Ascending aorta (tissue), 2 donors: ENCODE measurements at regions not wholly inside any gene's neighbourhood (a gene's known extent, or its start where the extent isn't known, plus 50 kb on each side); places are given as distances from the start of the nearest gene placed in this dataset.

Experiments used
- DNase-seq, 2 donors: peaks; one replicate each; pipeline ENCODE4 v3.0.0-alpha.2; 2019; ENCODE audit warnings: low spot score in 2 of 2
- H3K27ac ChIP-seq, 2 donors: fragments of 200-600 bp; sonication (generic); one replicate each; pipeline ENCODE4 v1.5.1; 2016 to 2017; ENCODE audit warnings: mild to moderate bottlenecking in 1 of 2
- H3K27me3 ChIP-seq: fragments of 200-600 bp; sonication (generic); one replicate; pipeline ENCODE4 v1.5.1; 2017
- H3K36me3 ChIP-seq, 2 donors: fragments of 200-600 bp; sonication (generic); one replicate each; pipeline ENCODE4 v1.5.1; 2016
- H3K4me1 ChIP-seq, 2 donors: fragments of 200-600 bp; sonication (generic); one replicate each; pipeline ENCODE4 v1.5.1; 2016 to 2017; ENCODE audit warnings: mild to moderate bottlenecking in 1 of 2
- H3K4me3 ChIP-seq, 2 donors: fragments of 200-600 bp; sonication (generic); one replicate each; pipeline ENCODE4 v1.5.1; 2016 to 2017; ENCODE audit warnings: mild to moderate bottlenecking in 1 of 2
- H3K9me3 ChIP-seq, 2 donors: fragments of 200-600 bp; sonication (generic); one replicate each; pipeline ENCODE4 v1.5.1; 2016
- intact Hi-C: fragments of 100-400 bp; cut with DNase I; formaldehyde crosslinking; loops from one replicate; pipeline ENCODE4 v1.15.1; 2023
- TF ChIP-seq, protein P1 (sequence below), 3 experiments: fragments of 200-600 bp in 2 of 3; fragments of 450-650 bp in 1 of 3; sonication (generic) in 2 of 3; IDR thresholded peaks; one replicate each; pipeline ENCODE4 v1.5.1; 2016 to 2019; ENCODE audit warnings: antibody characterized with exemption in 3 of 3, mild to moderate bottlenecking in 1 of 3, moderate library complexity in 1 of 3

- intact Hi-C loops: no loop called here
- H3K36me3 ChIP-seq: no peaks in the 10 kb centered on the region
- DNase-seq: peak in 1 of 2 donors; percentile 71
- H3K27ac ChIP-seq: no peak overlapping the region
- TF ChIP-seq, protein P1, sequence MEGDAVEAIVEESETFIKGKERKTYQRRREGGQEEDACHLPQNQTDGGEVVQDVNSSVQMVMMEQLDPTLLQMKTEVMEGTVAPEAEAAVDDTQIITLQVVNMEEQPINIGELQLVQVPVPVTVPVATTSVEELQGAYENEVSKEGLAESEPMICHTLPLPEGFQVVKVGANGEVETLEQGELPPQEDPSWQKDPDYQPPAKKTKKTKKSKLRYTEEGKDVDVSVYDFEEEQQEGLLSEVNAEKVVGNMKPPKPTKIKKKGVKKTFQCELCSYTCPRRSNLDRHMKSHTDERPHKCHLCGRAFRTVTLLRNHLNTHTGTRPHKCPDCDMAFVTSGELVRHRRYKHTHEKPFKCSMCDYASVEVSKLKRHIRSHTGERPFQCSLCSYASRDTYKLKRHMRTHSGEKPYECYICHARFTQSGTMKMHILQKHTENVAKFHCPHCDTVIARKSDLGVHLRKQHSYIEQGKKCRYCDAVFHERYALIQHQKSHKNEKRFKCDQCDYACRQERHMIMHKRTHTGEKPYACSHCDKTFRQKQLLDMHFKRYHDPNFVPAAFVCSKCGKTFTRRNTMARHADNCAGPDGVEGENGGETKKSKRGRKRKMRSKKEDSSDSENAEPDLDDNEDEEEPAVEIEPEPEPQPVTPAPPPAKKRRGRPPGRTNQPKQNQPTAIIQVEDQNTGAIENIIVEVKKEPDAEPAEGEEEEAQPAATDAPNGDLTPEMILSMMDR (IDR thresholded peaks at IDR 0.05): no peak
- H3K9me3 ChIP-seq: no peaks in the 10 kb centered on the region
- no peaks in the 10 kb centered on the region for H3K4me1 ChIP-seq
- H3K4me3 ChIP-seq: no peak overlapping the region
- no peaks in the 10 kb centered on the region for H3K27me3 ChIP-seq
These were observed 164.3 kb downstream of the GRIN2B start for GRCh38 chr12:13817131-13817530.

DNA sequence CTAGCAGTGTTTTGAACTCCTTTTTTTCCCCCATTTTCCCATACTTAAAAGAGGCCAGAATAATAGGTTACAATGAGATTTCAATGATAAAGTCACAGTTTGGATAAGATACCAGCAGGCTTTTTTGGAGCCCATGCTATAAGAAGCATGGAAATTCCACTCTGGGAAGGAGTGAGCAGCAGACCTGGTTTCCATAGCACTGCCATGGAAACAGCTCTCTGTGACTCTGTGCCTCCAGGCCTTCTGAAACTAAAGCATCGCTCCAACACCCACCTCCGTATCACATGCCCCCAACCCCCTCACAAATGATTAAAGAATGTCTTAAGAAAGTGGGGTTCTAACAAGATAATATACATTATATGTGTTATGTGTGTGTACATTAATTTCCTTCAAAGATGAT is 165.0 kb downstream of the GRIN2B start:
- intact Hi-C loops: no loop called here
- no peak for DNase-seq
- Histone ChIP-seq H3K27me3 (no peaks in the 10 kb centered on the region), H3K27ac (no peak overlapping the region), H3K4me1 (no peaks in the 10 kb centered on the region), H3K4me3 (no peak overlapping the region), H3K9me3 (no peaks in the 10 kb centered on the region), H3K36me3 (no peaks in the 10 kb centered on the region)
- TF ChIP-seq, protein P1 (IDR thresholded peaks at IDR 0.05): no peak

GRCh38 chr12:13812168-13812567 is 169.2 kb downstream of the GRIN2B start:
- Histone ChIP-seq H3K36me3 (no peaks in the 10 kb centered on the region), H3K9me3 (no peaks in the 10 kb centered on the region), H3K4me3 (no peak overlapping the region), H3K4me1 (no peaks in the 10 kb centered on the region), H3K27ac (no peak overlapping the region), H3K27me3 (no peaks in the 10 kb centered on the region)
- DNase-seq: no peak
- TF ChIP-seq, protein P1 (IDR thresholded peaks at IDR 0.05): no peak
- intact Hi-C loops: no loop called here

DNA sequence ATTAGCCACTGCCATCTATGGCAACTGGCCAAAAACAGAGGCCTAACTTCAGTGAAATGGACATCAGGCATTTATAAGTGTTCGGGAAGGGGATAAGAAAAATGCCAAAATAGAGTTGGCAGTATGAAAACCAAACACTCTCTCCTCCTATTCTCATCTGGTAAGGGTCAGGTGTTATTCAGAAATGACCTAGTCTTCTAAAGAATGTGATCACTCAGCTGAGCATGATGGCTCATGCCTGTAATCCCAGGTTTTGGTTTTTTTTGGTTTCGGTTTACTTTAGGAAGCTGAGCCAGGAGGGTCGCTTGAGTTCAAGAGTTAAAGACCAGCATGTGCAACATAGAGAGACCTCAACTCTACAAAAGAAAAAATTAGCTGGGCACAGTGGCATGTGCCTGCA is 170.3 kb downstream of the GRIN2B start:
- H3K9me3 ChIP-seq: no peaks in the 10 kb centered on the region
- no peaks in the 10 kb centered on the region for H3K4me1 ChIP-seq
- TF ChIP-seq, protein P1 (IDR thresholded peaks at IDR 0.05): no peak
- H3K27me3 ChIP-seq: no peaks in the 10 kb centered on the region
- H3K36me3 ChIP-seq: no peaks in the 10 kb centered on the region
- intact Hi-C loops: no loop called here
- H3K4me3 ChIP-seq: no peak overlapping the region
- H3K27ac ChIP-seq: no peak overlapping the region
- DNase-seq: no peak

GRCh38 chr12:13805041-13805440 is 176.4 kb downstream of the GRIN2B start:
- H3K4me1 ChIP-seq: no peaks in the 10 kb centered on the region
- DNase-seq: no peak
- no peak overlapping the region for H3K27ac ChIP-seq
- TF ChIP-seq, protein P1 (IDR thresholded peaks at IDR 0.05): no peak
- intact Hi-C loops: no loop called here
- no peak overlapping the region for H3K4me3 ChIP-seq
- H3K9me3 ChIP-seq: no peaks in the 10 kb centered on the region
- no peaks in the 10 kb centered on the region for H3K27me3 ChIP-seq
- no peaks in the 10 kb centered on the region for H3K36me3 ChIP-seq

DNA sequence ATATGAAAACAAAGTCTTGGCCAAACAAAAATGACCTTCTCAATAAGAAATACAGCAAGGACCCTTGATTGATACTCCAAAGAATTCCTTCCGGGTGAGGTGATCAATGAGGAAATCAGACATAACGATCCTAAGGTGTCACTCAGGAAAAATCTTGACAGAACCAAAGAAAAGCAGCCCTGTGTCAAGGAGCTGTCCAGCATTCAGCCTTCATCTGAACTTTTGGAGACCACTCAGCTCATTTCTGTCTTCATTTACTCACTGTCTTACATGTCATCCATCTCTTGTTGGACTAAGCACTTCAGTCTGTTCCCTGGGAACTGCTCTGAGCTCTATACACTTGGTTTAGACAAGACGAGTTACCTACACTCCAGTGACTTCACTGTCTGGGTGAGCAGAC is 179.9 kb downstream of the GRIN2B start:
- Histone ChIP-seq H3K4me3 (no peak overlapping the region), H3K4me1 (no peaks in the 10 kb centered on the region), H3K27ac (no peak overlapping the region), H3K9me3 (no peaks in the 10 kb centered on the region), H3K27me3 (no peaks in the 10 kb centered on the region), H3K36me3 (no peaks in the 10 kb centered on the region)
- TF ChIP-seq, protein P1 (IDR thresholded peaks at IDR 0.05): no peak
- intact Hi-C loops: no loop called here
- DNase-seq: no peak
